ENCODE measurements at regions not wholly inside any gene's neighbourhood (a gene's known extent, or its start where the extent isn't known, plus 50 kb on each side); places are given as distances from the start of the nearest gene placed in this dataset.

- Histone ChIP-seq H3K9me3 (replicated peaks; ENCODE audit: control insufficient read depth, insufficient read depth, low read depth, low read length) (no peaks in the 10 kb centered on the region), H3K27me3 (ENCODE audit: control insufficient read depth in 2 of 2, insufficient read depth in 2 of 2, low read length in 2 of 2) (no peaks in the 10 kb centered on the region), H4K20me1 (replicated peaks; ENCODE audit: control insufficient read depth, insufficient read depth, low read length) (no peaks in the 10 kb centered on the region), H3K27ac (ENCODE audit: extremely low read depth, low read depth, low read length) (no peak overlapping the region), H3K9ac (ENCODE audit: insufficient read depth in 1 of 2, low read depth in 2 of 2, low read length in 2 of 2) (no peak overlapping the region), H3K79me2 (ENCODE audit: control insufficient read depth, insufficient read depth, low read length) (no peaks in the 10 kb centered on the region), H3K4me2 (ENCODE audit: insufficient read depth, low read length) (no peak overlapping the region), H3K4me3 (no peak overlapping the region), H3K9me1 (ENCODE audit: control insufficient read depth, insufficient read depth, low read length) (no peaks in the 10 kb centered on the region), H3K4me1 (replicated peaks in 1 of 2; ENCODE audit: control insufficient read depth in 2 of 2, insufficient read depth in 2 of 2, low read length in 2 of 2) (no peaks in the 10 kb centered on the region), H3K36me3 (ENCODE audit: control insufficient read depth, insufficient read depth, low read length) (no peaks in the 10 kb centered on the region), H2AFZ (ENCODE audit: low read depth, low read length) (no peak overlapping the region)
- in situ Hi-C loops (cut with MboI): no loop called here
- POLR2A ChIA-PET: no interaction called here
- TF ChIP-seq MBD2 (IDR thresholded peaks at IDR 0.05; ENCODE audit: borderline replicate concordance, low read depth) (no peak), CREB5 (CRISPR knock-in tag; IDR thresholded peaks at IDR 0.05) (no peak), RHOXF2B (CRISPR knock-in tag; conservative IDR thresholded peaks at IDR 0.05) (no peak), ZNF311 (CRISPR knock-in tag; IDR thresholded peaks at IDR 0.05) (no peak), PHB (CRISPR knock-in tag; IDR thresholded peaks at IDR 0.05) (no peak), ZNF830 (CRISPR knock-in tag; IDR thresholded peaks at IDR 0.05) (no peak), CBFA2T2 (conservative IDR thresholded peaks at IDR 0.05) (no peak), CEBPZ (IDR thresholded peaks at IDR 0.05; ENCODE audit: borderline replicate concordance, low read depth, low read length) (no peak), ZNF586 (CRISPR knock-in tag; conservative IDR thresholded peaks at IDR 0.05) (no peak), POLR3G (IDR thresholded peaks at IDR 0.05; ENCODE audit: extremely low read depth, insufficient read length, insufficient replicate concordance) (no peak), ZFPM2 (CRISPR knock-in tag; IDR thresholded peaks at IDR 0.05) (no peak), ZNF316 (IDR thresholded peaks at IDR 0.05) (no peak), NFYB (IDR thresholded peaks at IDR 0.05; ENCODE audit: extremely low read depth, insufficient read length) (no peak)
- intact Hi-C loops (cut with micrococcal nuclease): no loop called here
- BruUV-seq (replicated peaks): no TSS peak
- ATAC-seq: no peak
- CTCF ChIA-PET (ENCODE audit: low intra/inter-chr PET ratio): no interaction called here
- DNase-seq (ENCODE audit: extremely low read depth in 1 of 4, low spot score in 3 of 4): no peak
- no peak for FAIRE-seq
Observed at GRCh38 chr11:129533395-129533794, 157.7 kb downstream of the BARX2 start.

Measured in K562 (cell line).